Parathyroid adenoma (tissue), 2 donors: ENCODE measurements at regions not wholly inside any gene's neighbourhood (a gene's known extent, or its start where the extent isn't known, plus 50 kb on each side); places are given as distances from the start of the nearest gene placed in this dataset.
"Not testable (repeated sequence)": the region's sequence is repeated elsewhere in the genome, so short reads cannot be mapped to it uniquely, and the experiment has no call there.

ENCODE experiments used
- H2AFZ ChIP-seq: fragments of 300-600 bp; sonication (generic); one replicate; pipeline ENCODE4 v1.7.0; 2017; ENCODE audit warnings: antibody characterized with exemption, mild to moderate bottlenecking
- H3K27ac ChIP-seq: fragments of 300-600 bp; sonication (generic); one replicate; pipeline ENCODE4 v1.7.0; 2017
- H3K27me3 ChIP-seq: fragments of 300-600 bp; sonication (generic); one replicate; pipeline ENCODE4 v1.7.0; 2017; ENCODE audit warnings: low read length; ENCODE audit not compliant: control insufficient read depth, insufficient read depth
- H3K36me3 ChIP-seq: fragments of 300-600 bp; sonication (generic); one replicate; pipeline ENCODE4 v1.7.0; 2017; ENCODE audit warnings: low read length; ENCODE audit not compliant: control insufficient read depth, insufficient read depth
- H3K4me1 ChIP-seq: fragments of 300-600 bp; sonication (generic); one replicate; pipeline ENCODE4 v1.7.0; 2017; ENCODE audit warnings: control low read depth
- H3K4me2 ChIP-seq: fragments of 300-600 bp; sonication (generic); one replicate; pipeline ENCODE4 v1.7.0; 2017; ENCODE audit warnings: low read length
- H3K4me3 ChIP-seq: fragments of 300-600 bp; sonication (generic); one replicate; pipeline ENCODE4 v1.7.0; 2017; ENCODE audit warnings: low read depth, low read length
- H3K79me2 ChIP-seq: fragments of 300-600 bp; sonication (generic); one replicate; pipeline ENCODE4 v1.7.0; 2017; ENCODE audit warnings: control low read depth
- H3K9ac ChIP-seq: fragments of 300-600 bp; sonication (generic); one replicate; pipeline ENCODE4 v1.7.0; 2017; ENCODE audit warnings: mild to moderate bottlenecking
- H3K9me3 ChIP-seq: fragments of 300-600 bp; sonication (generic); one replicate; pipeline ENCODE4 v1.7.0; 2017; ENCODE audit warnings: low read length; ENCODE audit not compliant: control insufficient read depth
- TF ChIP-seq, protein P1 (sequence below): fragments of 300-600 bp; sonication (generic); IDR thresholded peaks from one replicate; pipeline ENCODE4 v1.7.0; 2017; ENCODE audit warnings: antibody characterized with exemption, mild to moderate bottlenecking
- donor health status: primary hyperparathyroidism.

DNA sequence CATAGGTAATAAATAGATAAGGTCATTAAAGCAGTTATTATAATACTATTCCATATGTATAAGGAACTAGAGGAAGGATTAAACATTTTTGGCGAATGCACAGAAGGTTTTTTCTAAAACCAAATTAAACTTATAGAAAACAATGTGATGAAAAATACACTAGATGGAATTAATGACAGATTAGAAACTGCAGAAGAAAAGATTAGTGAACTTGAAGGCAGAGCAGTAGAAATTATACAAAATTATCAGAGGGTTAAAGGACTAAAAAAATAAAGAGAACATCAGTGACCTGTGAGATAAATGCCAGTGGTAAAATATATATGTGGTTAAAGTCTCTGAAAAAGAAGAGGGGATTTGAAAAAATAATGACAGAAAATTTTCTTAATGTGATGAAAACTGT, 74.0 kb downstream of the IGLL5 start:
- TF ChIP-seq, protein P1, sequence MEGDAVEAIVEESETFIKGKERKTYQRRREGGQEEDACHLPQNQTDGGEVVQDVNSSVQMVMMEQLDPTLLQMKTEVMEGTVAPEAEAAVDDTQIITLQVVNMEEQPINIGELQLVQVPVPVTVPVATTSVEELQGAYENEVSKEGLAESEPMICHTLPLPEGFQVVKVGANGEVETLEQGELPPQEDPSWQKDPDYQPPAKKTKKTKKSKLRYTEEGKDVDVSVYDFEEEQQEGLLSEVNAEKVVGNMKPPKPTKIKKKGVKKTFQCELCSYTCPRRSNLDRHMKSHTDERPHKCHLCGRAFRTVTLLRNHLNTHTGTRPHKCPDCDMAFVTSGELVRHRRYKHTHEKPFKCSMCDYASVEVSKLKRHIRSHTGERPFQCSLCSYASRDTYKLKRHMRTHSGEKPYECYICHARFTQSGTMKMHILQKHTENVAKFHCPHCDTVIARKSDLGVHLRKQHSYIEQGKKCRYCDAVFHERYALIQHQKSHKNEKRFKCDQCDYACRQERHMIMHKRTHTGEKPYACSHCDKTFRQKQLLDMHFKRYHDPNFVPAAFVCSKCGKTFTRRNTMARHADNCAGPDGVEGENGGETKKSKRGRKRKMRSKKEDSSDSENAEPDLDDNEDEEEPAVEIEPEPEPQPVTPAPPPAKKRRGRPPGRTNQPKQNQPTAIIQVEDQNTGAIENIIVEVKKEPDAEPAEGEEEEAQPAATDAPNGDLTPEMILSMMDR = no peak
- H3K9ac ChIP-seq = no peak overlapping the region
- H2AFZ ChIP-seq = no peak overlapping the region
- H3K4me3 ChIP-seq = no peak overlapping the region
- H3K36me3 ChIP-seq = no peaks in the 10 kb centered on the region
- no peak overlapping the region for H3K27ac ChIP-seq
- H3K27me3 ChIP-seq = no peaks in the 10 kb centered on the region
- H3K4me1 ChIP-seq = no peaks in the 10 kb centered on the region
- no peak overlapping the region for H3K4me2 ChIP-seq
- no peaks in the 10 kb centered on the region for H3K79me2 ChIP-seq
- no peaks in the 10 kb centered on the region for H3K9me3 ChIP-seq

DNA sequence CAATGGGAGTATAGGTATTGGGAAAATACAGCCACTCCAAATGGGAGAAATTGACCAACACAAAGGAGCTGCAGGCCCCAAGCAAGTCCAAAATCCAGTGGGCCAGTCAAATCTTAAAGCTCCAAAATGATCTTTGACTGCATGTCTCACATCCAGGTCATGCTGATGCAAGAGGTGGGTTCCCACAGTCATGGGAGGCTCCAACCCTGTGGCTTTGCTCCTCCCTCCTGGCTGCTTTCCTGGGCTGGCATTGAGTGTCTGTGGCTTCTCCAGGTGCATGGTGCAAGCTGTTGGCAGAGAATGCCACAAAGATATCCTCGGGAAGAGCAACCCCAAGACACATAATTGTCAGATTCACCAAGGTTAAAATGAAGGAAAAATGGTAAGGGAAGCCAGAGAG, 80.8 kb downstream of the IGLL5 start:
- Histone ChIP-seq H2AFZ (no peak overlapping the region), H3K9me3 (no peaks in the 10 kb centered on the region), H3K27ac (no peak overlapping the region), H3K36me3 (no peaks in the 10 kb centered on the region), H3K4me1 (no peaks in the 10 kb centered on the region), H3K9ac (no peak overlapping the region), H3K4me3 (no peak overlapping the region), H3K4me2 (no peak overlapping the region), H3K27me3 (no peaks in the 10 kb centered on the region), H3K79me2 (no peaks in the 10 kb centered on the region)
- TF ChIP-seq, protein P1 = no peak

DNA sequence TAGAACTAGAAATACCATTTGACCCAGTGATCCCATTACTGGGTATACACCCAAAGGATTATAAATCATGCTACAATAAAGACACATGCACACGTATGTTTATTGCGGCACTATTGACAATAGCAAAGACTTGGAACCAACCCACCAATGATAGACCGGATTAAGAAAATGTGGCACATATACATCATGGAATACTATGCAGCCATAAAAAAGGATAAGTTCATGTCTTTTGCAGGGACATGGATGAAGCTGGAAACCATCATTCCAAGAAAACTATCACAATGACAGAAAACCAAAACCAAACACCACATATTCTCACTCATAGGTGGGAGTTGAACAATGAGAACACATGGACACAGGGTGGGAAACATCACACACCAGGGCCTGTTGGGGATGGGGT, 85.0 kb downstream of the IGLL5 start:
- not testable (repeated sequence) for H3K4me1 ChIP-seq, H3K27me3 ChIP-seq, H3K4me3 ChIP-seq, H3K27ac ChIP-seq, H3K9ac ChIP-seq, H3K9me3 ChIP-seq, H2AFZ ChIP-seq, H3K36me3 ChIP-seq, H3K79me2 ChIP-seq, H3K4me2 ChIP-seq

DNA sequence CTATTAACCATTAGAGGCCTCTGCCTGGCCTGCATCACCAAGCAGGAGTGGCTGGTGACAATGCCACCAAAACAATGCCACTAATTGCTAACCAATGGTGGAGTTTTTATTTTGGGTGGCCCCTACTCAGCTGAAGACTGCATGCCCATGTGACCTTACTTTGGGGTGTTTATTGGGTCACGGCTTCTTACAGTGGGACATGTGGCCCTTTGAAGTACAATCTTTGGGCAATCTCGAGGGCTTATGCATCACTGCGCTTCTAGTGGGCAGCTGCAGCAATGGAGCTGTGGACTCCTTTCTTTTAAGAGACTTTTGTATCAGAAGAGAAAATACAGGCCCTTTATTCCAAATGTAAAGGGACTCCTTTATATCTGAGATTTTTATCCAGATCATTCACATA, 85.7 kb downstream of the IGLL5 start:
- no peak overlapping the region for H2AFZ ChIP-seq
- H3K4me1 ChIP-seq = no peaks in the 10 kb centered on the region
- no peak overlapping the region for H3K27ac ChIP-seq
- H3K4me3 ChIP-seq = no peak overlapping the region
- H3K9me3 ChIP-seq = no peaks in the 10 kb centered on the region
- H3K27me3 ChIP-seq = no peaks in the 10 kb centered on the region
- H3K36me3 ChIP-seq = no peaks in the 10 kb centered on the region
- no peaks in the 10 kb centered on the region for H3K79me2 ChIP-seq
- TF ChIP-seq, protein P1 = no peak
- H3K9ac ChIP-seq = no peak overlapping the region
- no peak overlapping the region for H3K4me2 ChIP-seq

DNA sequence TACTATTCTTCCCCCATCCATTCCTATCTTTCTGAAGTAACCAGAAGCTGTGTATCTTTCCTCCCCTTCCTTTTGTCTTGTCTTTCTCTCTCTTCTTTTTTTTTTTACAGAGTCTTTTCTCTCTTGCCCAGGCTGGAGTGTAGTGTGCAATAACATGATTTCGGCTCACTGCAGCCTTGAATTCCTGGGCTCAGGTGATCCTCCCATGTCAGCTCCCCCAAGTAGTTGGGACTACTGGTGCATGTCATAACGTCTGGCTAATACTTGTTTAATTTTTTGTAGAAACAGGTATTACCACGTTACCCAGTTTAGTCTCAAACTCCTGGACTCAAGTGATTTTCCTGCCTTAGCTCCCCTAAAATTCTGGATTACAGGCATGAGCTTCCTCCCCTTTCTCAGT, 86.5 kb downstream of the IGLL5 start:
- Histone ChIP-seq H3K27me3 (no peaks in the 10 kb centered on the region), H3K9me3 (no peaks in the 10 kb centered on the region), H3K27ac (no peak overlapping the region), H3K4me3 (no peak overlapping the region), H3K4me2 (no peak overlapping the region), H2AFZ (no peak overlapping the region), H3K4me1 (no peaks in the 10 kb centered on the region), H3K79me2 (no peaks in the 10 kb centered on the region), H3K9ac (no peak overlapping the region), H3K36me3 (no peaks in the 10 kb centered on the region)
- TF ChIP-seq, protein P1 = no peak
